AG04450 (cell line): ENCODE measurements at regions not wholly inside any gene's neighbourhood (a gene's known extent, or its start where the extent isn't known, plus 50 kb on each side); places are given as distances from the start of the nearest gene placed in this dataset.
"Not testable (repeated sequence)": the region's sequence is repeated elsewhere in the genome, so short reads cannot be mapped to it uniquely, and the experiment has no call there.

Source experiments
- CTCF ChIA-PET: fragments of 300-600, 350-600 bp; formaldehyde crosslinking; extraction: SDS; loops from one replicate; lab custom pipeline; 2022; ENCODE audit warnings: antibody characterized with exemption, inconsistent platforms; lab: Charles Lee
- POLR2A ChIA-PET: fragments of 350-600 bp; formaldehyde crosslinking; extraction: SDS; loops from one replicate; lab custom pipeline; 2021; ENCODE audit warnings: antibody characterized with exemption, inconsistent platforms; lab: Yijun Ruan, JAX
- DNase-seq: peaks from one replicate; pipeline ENCODE4 v3.0.0-alpha.2; 2011; ENCODE audit warnings: low read depth, low spot score
- H3K27ac ChIP-seq: one replicate; pipeline ENCODE4 v1.5.1; 2012; ENCODE audit warnings: low read depth, low read length, control low read depth
- H3K27me3 ChIP-seq: one replicate; pipeline ENCODE4 v1.6.0; 2012; ENCODE audit warnings: low read length; ENCODE audit not compliant: control insufficient read depth, insufficient read depth
- H3K4me3 ChIP-seq: 2 replicates; pipeline ENCODE4 v1.5.1; 2011; ENCODE audit warnings: mild to moderate bottlenecking, low read depth, low read length, control low read depth
- H3K9me3 ChIP-seq: 2 replicates; pipeline ENCODE4 v1.5.1; 2012; ENCODE audit warnings: low read length; ENCODE audit not compliant: control insufficient read depth, insufficient read depth
- TF ChIP-seq, protein P1 (sequence below): IDR thresholded peaks from 2 replicates; pipeline ENCODE4 v1.5.1; 2011; ENCODE audit warnings: low read depth, low read length, control low read depth, inconsistent platforms

DNA sequence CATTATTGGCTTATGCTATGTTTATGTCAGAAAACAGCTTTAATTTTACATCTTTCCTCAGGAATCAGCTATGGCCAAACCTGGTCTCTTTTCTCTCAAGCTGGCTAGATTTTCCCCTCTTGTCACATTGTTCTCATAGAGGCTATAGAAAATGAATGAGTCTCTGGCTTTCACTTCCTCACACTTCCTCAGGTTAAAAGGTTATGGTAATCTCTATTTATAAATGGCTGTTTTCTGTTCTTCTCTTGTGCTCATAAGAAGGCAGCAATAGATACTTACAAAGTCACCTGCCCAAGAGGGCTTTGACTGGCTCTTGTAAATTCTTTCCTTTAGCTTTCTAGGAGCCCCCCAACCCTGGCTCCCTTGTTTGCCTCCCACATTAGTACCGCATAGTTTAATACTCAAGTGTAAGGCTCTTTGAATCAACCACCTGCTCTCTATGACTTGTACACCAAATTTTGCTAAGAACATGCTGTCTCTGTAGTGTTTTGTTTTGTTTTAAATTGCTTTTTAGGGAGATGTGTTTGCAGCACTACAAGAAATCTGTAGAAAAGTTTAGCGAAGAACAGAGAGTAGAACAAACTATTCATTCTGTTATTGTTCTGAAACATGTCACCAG, 897.4 kb upstream of the CITED2 start:
- Histone ChIP-seq H3K4me3 (no peak overlapping the region), H3K9me3 (no peaks in the 10 kb centered on the region), H3K27me3 (no peaks in the 10 kb centered on the region), H3K27ac (no peak overlapping the region)
- DNase-seq, result no peak
- TF ChIP-seq, protein P1, sequence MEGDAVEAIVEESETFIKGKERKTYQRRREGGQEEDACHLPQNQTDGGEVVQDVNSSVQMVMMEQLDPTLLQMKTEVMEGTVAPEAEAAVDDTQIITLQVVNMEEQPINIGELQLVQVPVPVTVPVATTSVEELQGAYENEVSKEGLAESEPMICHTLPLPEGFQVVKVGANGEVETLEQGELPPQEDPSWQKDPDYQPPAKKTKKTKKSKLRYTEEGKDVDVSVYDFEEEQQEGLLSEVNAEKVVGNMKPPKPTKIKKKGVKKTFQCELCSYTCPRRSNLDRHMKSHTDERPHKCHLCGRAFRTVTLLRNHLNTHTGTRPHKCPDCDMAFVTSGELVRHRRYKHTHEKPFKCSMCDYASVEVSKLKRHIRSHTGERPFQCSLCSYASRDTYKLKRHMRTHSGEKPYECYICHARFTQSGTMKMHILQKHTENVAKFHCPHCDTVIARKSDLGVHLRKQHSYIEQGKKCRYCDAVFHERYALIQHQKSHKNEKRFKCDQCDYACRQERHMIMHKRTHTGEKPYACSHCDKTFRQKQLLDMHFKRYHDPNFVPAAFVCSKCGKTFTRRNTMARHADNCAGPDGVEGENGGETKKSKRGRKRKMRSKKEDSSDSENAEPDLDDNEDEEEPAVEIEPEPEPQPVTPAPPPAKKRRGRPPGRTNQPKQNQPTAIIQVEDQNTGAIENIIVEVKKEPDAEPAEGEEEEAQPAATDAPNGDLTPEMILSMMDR, result no peak
- ChIA-PET CTCF (no interaction called here), POLR2A (no interaction called here)

DNA sequence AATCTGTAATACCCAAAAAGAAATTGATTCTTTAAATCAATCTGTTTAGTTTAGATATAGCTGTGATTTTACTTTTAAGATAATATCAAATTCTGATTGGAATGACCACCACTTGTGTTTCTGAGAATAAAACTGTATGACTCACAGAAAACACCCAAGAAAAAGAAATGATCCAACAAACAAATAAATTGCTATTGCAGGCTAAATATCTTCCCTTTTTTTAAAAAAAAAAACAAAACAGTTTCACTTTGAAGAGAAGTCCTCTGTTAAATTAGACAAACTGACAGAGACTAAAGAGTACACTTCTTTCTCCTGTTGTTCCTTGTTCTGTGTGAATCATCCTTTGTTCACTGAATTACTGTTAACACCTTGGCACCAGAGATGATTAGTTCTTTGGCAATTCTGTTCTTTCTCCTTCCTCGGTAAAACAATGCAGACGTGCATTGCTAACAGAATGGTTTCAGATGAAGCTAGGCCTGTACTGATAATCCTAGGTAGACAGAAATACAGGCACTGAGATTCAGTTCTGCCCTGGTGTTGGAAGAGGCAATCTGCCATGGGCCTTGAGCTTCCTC, 895.2 kb upstream of the CITED2 start:
- TF ChIP-seq, protein P1, result no peak

DNA sequence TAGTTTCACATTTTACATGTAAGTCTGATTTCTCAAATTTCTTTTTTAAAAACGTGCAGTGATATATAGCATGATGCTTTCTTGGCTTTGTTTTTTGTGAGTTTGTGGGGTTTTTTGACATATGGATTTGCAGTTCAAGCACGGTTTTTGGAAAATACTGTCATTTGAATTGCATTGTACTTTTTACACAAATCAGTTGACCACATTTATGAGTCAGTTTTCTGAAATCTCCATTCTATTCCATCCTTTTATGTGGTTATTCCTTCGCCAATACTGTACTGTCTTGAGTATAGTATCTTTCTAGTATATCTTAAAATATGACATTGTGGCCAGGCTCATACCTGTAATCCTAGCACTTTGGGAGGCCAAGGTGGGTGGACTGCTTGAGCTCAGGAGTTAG, 890.0 kb upstream of the CITED2 start:
- Histone ChIP-seq H3K27ac (no peak overlapping the region), H3K27me3 (no peaks in the 10 kb centered on the region), H3K9me3 (no peaks in the 10 kb centered on the region; the same call in 1 of the 2 replicates), H3K4me3 (no peak overlapping the region)
- DNase-seq, result no peak
- CTCF ChIA-PET, result no interaction called here
- TF ChIP-seq, protein P1, result no peak
- POLR2A ChIA-PET, result interaction anchor here (0.5 kb wide), 1 partner anchor 479 kb away, joined by 3 read pairs; no protein-coding TSS in a partner anchor

More for the DNA sequence above, 895.2 kb upstream of the CITED2 start:
- no peak for DNase-seq
- Histone ChIP-seq H3K4me3 (no peak overlapping the region), H3K27ac (no peak overlapping the region), H3K9me3 (no peaks in the 10 kb centered on the region), H3K27me3 (no peaks in the 10 kb centered on the region)
- ChIA-PET POLR2A (no interaction called here), CTCF (interaction anchor here (0.6 kb wide), 1 partner anchor 1795 kb away, joined by 4 read pairs; no protein-coding TSS in a partner anchor)

DNA sequence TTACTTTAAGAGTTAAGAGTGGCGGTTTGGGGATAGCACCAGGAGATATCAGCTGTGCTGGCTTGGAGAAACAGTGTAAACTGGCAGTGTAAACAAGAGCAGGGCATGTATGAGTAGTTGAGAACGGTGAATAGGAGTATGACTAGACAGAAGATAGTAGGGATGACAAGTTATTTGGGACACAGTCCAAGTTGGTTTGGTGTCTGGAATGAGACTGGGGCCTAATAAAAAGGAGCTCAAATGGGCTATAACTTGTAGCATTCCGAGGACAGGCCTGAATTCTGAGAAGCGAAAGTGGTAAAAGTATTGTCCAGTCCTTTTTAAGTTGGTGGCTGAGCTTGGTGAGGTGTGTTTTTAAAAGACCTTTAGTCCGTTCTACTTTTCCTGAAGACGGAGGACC, 883.9 kb upstream of the CITED2 start:
- H3K27me3 ChIP-seq, H3K4me3 ChIP-seq, H3K9me3 ChIP-seq, POLR2A ChIA-PET, H3K27ac ChIP-seq, CTCF ChIA-PET, DNase-seq: not testable (repeated sequence)

DNA sequence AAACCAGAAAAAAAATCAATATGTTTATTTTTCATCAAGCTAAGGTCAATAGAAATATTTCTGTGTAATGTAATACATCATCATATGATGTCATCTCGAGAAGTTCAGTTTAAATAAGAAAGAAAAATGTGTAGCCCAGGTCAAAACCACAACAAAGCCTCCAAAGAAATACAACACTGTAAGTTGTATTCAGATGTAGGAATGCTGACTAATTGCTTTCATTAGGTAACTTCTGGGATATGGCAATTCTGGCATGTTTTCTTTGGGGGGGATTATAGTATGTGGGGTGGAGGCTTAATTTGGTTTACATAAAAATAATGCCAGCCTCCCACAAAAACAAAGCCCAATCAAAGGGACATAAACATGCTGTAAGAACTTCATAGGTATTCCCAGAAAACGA, 881.8 kb upstream of the CITED2 start:
- TF ChIP-seq, protein P1, result no peak
- ChIA-PET POLR2A (no interaction called here), CTCF (no interaction called here)
- H3K4me3 ChIP-seq, result no peak overlapping the region
- H3K9me3 ChIP-seq, result no peaks in the 10 kb centered on the region
- no peak for DNase-seq
- H3K27ac ChIP-seq, result no peak overlapping the region
- no peaks in the 10 kb centered on the region for H3K27me3 ChIP-seq
